ENCODE measurements at regions not wholly inside any gene's neighbourhood (a gene's known extent, or its start where the extent isn't known, plus 50 kb on each side); places are given as distances from the start of the nearest gene placed in this dataset.

DNA sequence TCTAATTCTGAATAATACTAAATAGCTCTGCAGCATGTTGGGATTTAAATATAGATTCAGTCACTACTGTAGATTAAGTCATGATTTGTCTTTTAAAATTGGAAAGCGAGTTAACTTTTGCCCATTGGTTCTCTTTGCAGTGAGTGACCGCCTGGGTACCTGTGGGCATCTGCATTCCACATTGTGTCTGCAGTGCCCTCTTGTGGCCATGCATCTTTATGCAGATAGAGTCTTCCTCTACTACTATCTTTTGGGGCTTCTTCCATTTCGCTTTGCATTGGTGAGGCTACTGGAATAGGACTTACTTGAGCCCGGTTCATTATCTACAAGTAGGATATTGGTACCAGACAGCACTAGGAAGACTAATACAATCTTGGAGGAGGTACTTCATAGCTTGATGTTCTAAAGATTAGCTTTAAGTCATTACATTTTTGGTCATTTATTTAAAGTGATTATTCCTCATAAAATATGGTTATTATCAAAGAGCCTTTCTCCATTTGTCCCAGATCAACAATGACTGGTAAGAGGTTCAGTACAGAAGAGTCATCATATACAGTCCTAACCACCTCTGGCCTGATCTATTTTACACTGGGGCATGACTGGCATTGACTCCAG lies 203.0 kb downstream of the SOCS6 start:
- DNase-seq (ENCODE audit: low read depth): peak; percentile 50
- H3K4me3 ChIP-seq (ENCODE audit: control insufficient read depth, low read depth, low read length): no peak overlapping the region
- peak; percentile 93 for TF ChIP-seq CTCF (conservative IDR thresholded peaks at IDR 0.05; ENCODE audit: control insufficient read depth, insufficient read depth, low read depth, low read length)

GRCh38 chr18:70489986-70490933 lies 201.4 kb downstream of the SOCS6 start:
- DNase-seq (ENCODE audit: low read depth): peak; percentile 85
- H3K4me3 ChIP-seq (ENCODE audit: control insufficient read depth, low read depth, low read length): peak overlapping the region; percentile 46
- peak; percentile 64 for TF ChIP-seq CTCF (conservative IDR thresholded peaks at IDR 0.05; ENCODE audit: control insufficient read depth, insufficient read depth, low read depth, low read length)

DNA sequence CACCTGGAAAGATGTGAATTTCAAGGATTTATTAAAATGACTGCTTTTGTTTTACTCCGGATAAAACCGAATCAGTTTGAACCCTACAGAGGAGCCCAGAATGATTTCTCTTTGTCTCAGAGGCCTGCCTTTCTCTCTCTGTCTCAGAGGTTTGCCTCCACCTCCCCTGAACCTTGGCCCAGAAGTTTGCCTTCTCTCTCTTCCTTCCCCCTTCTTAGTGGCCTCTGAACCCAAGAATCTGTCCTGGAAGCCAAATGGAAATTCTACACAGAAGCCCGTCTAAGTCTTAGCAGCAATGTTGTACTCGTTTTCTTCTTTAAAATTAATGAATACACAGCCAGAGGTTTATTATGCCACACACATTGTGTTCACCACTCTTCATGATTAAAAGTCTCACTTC lies 200.7 kb downstream of the SOCS6 start:
- H3K4me3 ChIP-seq (ENCODE audit: control insufficient read depth, low read depth, low read length): no peak overlapping the region
- no peak for DNase-seq (ENCODE audit: low read depth)

DNA sequence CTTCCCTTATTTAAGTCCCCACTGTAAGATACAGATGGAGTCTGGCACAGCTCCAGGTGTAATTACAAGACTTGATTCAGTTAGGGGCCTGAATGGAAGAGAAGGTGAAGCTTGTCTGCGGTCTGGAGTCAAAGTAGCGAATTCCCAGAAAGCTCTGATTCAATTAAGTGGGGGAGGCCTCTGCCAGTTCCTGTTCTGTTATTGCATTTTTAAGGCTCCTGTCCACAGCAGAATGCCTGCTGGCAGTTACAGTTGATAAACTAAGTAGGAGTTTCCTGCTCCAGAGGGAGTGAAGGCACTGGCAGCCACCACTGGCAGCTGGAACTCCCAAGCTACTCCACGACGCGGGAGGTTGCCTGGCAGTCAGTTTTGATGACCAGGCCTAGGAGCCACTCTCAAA lies 181.1 kb downstream of the SOCS6 start:
- TF ChIP-seq CTCF (conservative IDR thresholded peaks at IDR 0.05; ENCODE audit: control insufficient read depth, insufficient read depth, low read depth, low read length): no peak
- no peak overlapping the region for H3K4me3 ChIP-seq (ENCODE audit: control insufficient read depth, low read depth, low read length)
- DNase-seq (ENCODE audit: low read depth): no peak

More for the DNA sequence above, 200.7 kb downstream of the SOCS6 start:
- TF ChIP-seq CTCF (conservative IDR thresholded peaks at IDR 0.05; ENCODE audit: control insufficient read depth, insufficient read depth, low read depth, low read length): no peak

GRCh38 chr18:70468861-70469547 lies 180.2 kb downstream of the SOCS6 start:
- no peak for TF ChIP-seq CTCF (conservative IDR thresholded peaks at IDR 0.05; ENCODE audit: control insufficient read depth, insufficient read depth, low read depth, low read length)
- H3K4me3 ChIP-seq (ENCODE audit: control insufficient read depth, low read depth, low read length): no peak overlapping the region
- no peak for DNase-seq (ENCODE audit: low read depth)

GRCh38 chr18:70464343-70465114 lies 175.7 kb downstream of the SOCS6 start:
- H3K4me3 ChIP-seq (ENCODE audit: control insufficient read depth, low read depth, low read length): peak overlapping the region; percentile 33
- peak; percentile 59 for DNase-seq (ENCODE audit: low read depth)
- TF ChIP-seq CTCF (conservative IDR thresholded peaks at IDR 0.05; ENCODE audit: control insufficient read depth, insufficient read depth, low read depth, low read length): peak; percentile 36
